ENCODE measurements at regions not wholly inside any gene's neighbourhood (a gene's known extent, or its start where the extent isn't known, plus 50 kb on each side); places are given as distances from the start of the nearest gene placed in this dataset.

DNA sequence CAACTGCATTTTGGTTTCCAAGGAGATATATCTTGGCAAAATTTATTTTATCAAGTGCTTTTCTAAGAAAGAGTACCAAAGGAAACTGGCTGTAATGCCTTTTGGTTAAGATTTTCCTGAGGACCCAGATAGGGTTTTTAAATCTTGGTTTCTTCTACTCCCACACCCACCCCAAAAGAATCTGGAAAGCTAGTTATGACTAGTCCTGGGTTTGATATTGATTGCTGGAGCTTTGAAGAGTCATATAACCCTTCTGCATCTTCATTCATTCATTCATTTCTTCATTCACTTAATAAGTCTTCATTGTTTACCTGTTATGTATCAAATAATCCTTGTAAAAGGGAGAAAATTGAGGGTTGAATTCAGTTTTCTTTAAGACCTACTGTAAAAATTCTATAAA, 425.2 kb downstream of the PCNX1 start:
- TF ChIP-seq, protein P1, sequence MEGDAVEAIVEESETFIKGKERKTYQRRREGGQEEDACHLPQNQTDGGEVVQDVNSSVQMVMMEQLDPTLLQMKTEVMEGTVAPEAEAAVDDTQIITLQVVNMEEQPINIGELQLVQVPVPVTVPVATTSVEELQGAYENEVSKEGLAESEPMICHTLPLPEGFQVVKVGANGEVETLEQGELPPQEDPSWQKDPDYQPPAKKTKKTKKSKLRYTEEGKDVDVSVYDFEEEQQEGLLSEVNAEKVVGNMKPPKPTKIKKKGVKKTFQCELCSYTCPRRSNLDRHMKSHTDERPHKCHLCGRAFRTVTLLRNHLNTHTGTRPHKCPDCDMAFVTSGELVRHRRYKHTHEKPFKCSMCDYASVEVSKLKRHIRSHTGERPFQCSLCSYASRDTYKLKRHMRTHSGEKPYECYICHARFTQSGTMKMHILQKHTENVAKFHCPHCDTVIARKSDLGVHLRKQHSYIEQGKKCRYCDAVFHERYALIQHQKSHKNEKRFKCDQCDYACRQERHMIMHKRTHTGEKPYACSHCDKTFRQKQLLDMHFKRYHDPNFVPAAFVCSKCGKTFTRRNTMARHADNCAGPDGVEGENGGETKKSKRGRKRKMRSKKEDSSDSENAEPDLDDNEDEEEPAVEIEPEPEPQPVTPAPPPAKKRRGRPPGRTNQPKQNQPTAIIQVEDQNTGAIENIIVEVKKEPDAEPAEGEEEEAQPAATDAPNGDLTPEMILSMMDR (IDR thresholded peaks at IDR 0.05) = no peak
- no peak for TF ChIP-seq EP300 (IDR thresholded peaks at IDR 0.05)
- no peak for TF ChIP-seq POLR2AphosphoS5 (IDR thresholded peaks at IDR 0.05)
- no peak for TF ChIP-seq POLR2A (IDR thresholded peaks at IDR 0.05)

All from sigmoid colon (tissue), 4 donors.